Vagina (tissue), 2 donors: ENCODE measurements at regions not wholly inside any gene's neighbourhood (a gene's known extent, or its start where the extent isn't known, plus 50 kb on each side); places are given as distances from the start of the nearest gene placed in this dataset.

Experiments used
- DNase-seq, 2 donors: peaks; one replicate each; pipeline ENCODE4 v3.0.0-alpha.2; 2017; ENCODE audit errors: extremely low spot score in 2 of 2
- H3K27ac ChIP-seq: fragments of 200-600 bp; sonication (generic); one replicate; pipeline ENCODE4 v1.5.1; 2019
- H3K27me3 ChIP-seq: fragments of 200-600 bp; sonication (generic); one replicate; pipeline ENCODE4 v1.5.1; 2019
- H3K36me3 ChIP-seq, 2 donors: fragments of 200-600 bp; sonication (generic); one replicate each; pipeline ENCODE4 v1.5.1; 2017 to 2019
- H3K4me1 ChIP-seq: fragments of 200-600 bp; sonication (generic); one replicate; pipeline ENCODE4 v1.5.1; 2019
- H3K4me3 ChIP-seq, 2 donors: fragments of 200-600 bp; sonication (generic); 1 replicate in 1 of 2; 2 replicates in 1 of 2; pipeline ENCODE4 v1.5.1; 2016 to 2019
- H3K9me3 ChIP-seq: fragments of 200-600 bp; sonication (generic); one replicate; pipeline ENCODE4 v1.5.1; 2019
- POLR2A ChIP-seq, 2 donors: fragments of 450-650 bp; IDR thresholded peaks; one replicate each; pipeline ENCODE4 v1.6.1; 2017; ENCODE audit warnings: antibody characterized with exemption in 2 of 2, mild to moderate bottlenecking in 2 of 2, moderate library complexity in 2 of 2
- POLR2AphosphoS5 ChIP-seq, 2 donors: sonication (generic); formaldehyde crosslinking; IDR thresholded peaks; one replicate each; pipeline ENCODE4 v1.9.0; 2017; ENCODE audit warnings: antibody characterized with exemption in 2 of 2, mild to moderate bottlenecking in 2 of 2, low read depth in 1 of 2; ENCODE audit not compliant: insufficient read depth in 1 of 2
- intact Hi-C: fragments of 100-400 bp; cut with DNase I; formaldehyde crosslinking; loops from one replicate; pipeline ENCODE4 v1.15.1; 2023
- TF ChIP-seq, protein P1 (sequence below), 3 experiments: fragments of 450-650 bp in 2 of 3; fragments of 200-600 bp in 1 of 3; sonication (generic) in 1 of 3; IDR thresholded peaks; one replicate each; pipeline ENCODE4 v1.5.1; 2017 to 2019; ENCODE audit warnings: antibody characterized with exemption in 3 of 3, mild to moderate bottlenecking in 2 of 3, moderate library complexity in 2 of 3

- TF ChIP-seq, protein P1, sequence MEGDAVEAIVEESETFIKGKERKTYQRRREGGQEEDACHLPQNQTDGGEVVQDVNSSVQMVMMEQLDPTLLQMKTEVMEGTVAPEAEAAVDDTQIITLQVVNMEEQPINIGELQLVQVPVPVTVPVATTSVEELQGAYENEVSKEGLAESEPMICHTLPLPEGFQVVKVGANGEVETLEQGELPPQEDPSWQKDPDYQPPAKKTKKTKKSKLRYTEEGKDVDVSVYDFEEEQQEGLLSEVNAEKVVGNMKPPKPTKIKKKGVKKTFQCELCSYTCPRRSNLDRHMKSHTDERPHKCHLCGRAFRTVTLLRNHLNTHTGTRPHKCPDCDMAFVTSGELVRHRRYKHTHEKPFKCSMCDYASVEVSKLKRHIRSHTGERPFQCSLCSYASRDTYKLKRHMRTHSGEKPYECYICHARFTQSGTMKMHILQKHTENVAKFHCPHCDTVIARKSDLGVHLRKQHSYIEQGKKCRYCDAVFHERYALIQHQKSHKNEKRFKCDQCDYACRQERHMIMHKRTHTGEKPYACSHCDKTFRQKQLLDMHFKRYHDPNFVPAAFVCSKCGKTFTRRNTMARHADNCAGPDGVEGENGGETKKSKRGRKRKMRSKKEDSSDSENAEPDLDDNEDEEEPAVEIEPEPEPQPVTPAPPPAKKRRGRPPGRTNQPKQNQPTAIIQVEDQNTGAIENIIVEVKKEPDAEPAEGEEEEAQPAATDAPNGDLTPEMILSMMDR (IDR thresholded peaks at IDR 0.05) = no peak
- TF ChIP-seq POLR2AphosphoS5 (IDR thresholded peaks at IDR 0.05; ENCODE audit: insufficient read depth in 1 of 2, low read depth in 1 of 2) (no peak), POLR2A (IDR thresholded peaks at IDR 0.05) (no peak)
- Histone ChIP-seq H3K4me1 (no peaks in the 10 kb centered on the region), H3K27me3 (no peaks in the 10 kb centered on the region)
Observed at GRCh38 chr15:61634837-61635236, 405.7 kb upstream of the RORA start.

GRCh38 chr15:61633951-61634350, 404.8 kb upstream of the RORA start:
- Histone ChIP-seq H3K27ac (no peak overlapping the region), H3K9me3 (no peaks in the 10 kb centered on the region), H3K4me3 (no peak overlapping the region), H3K4me1 (no peaks in the 10 kb centered on the region), H3K27me3 (no peaks in the 10 kb centered on the region), H3K36me3 (no peaks in the 10 kb centered on the region)
- TF ChIP-seq POLR2A (IDR thresholded peaks at IDR 0.05) = no peak
- TF ChIP-seq POLR2AphosphoS5 (IDR thresholded peaks at IDR 0.05; ENCODE audit: insufficient read depth in 1 of 2, low read depth in 1 of 2) = no peak
- TF ChIP-seq, protein P1 (IDR thresholded peaks at IDR 0.05) = no peak
- DNase-seq = no peak
- intact Hi-C loops = no loop called here

More at GRCh38 chr15:61634837-61635236, 405.7 kb upstream of the RORA start:
- Histone ChIP-seq H3K27ac (no peak overlapping the region), H3K4me3 (no peak overlapping the region), H3K36me3 (no peaks in the 10 kb centered on the region), H3K9me3 (no peaks in the 10 kb centered on the region)
- DNase-seq = no peak
- intact Hi-C loops = no loop called here

DNA sequence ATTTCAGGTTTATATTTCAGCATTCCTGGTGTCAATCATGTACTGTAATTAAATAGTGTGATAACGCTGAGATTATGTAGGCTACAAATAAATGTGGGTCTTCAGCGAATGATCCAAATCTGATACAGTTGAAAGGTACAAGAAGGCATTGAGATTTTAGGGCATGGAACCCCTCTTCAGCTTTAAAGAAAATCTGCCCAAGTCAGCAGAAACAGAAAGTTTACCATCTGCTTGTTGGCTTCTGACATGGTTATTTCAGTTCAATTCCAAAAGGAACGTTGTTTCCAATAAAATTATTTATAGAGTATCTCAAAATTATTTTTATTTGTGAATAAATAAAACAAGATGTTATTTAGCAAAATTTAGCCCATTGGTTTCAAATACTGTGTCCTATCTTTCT, 400.2 kb upstream of the RORA start:
- intact Hi-C loops = no loop called here

GRCh38 chr15:61624950-61625349, 395.8 kb upstream of the RORA start:
- Histone ChIP-seq H3K36me3 (no peaks in the 10 kb centered on the region), H3K27me3 (no peaks in the 10 kb centered on the region), H3K4me1 (no peaks in the 10 kb centered on the region), H3K9me3 (no peaks in the 10 kb centered on the region), H3K4me3 (no peak overlapping the region), H3K27ac (no peak overlapping the region)
- no peak for DNase-seq
- intact Hi-C loops = no loop called here
- no peak for TF ChIP-seq POLR2A (IDR thresholded peaks at IDR 0.05)
- no peak for TF ChIP-seq POLR2AphosphoS5 (IDR thresholded peaks at IDR 0.05; ENCODE audit: insufficient read depth in 1 of 2, low read depth in 1 of 2)
- TF ChIP-seq, protein P1 (IDR thresholded peaks at IDR 0.05) = no peak

More for the DNA sequence above, 400.2 kb upstream of the RORA start:
- no peak for TF ChIP-seq POLR2AphosphoS5 (IDR thresholded peaks at IDR 0.05; ENCODE audit: insufficient read depth in 1 of 2, low read depth in 1 of 2)
- no peak for TF ChIP-seq POLR2A (IDR thresholded peaks at IDR 0.05)
- TF ChIP-seq, protein P1 (IDR thresholded peaks at IDR 0.05) = no peak
- Histone ChIP-seq H3K4me3 (no peak overlapping the region), H3K27me3 (no peaks in the 10 kb centered on the region), H3K4me1 (no peaks in the 10 kb centered on the region), H3K9me3 (no peaks in the 10 kb centered on the region), H3K36me3 (no peaks in the 10 kb centered on the region), H3K27ac (no peak overlapping the region)
- no peak for DNase-seq

DNA sequence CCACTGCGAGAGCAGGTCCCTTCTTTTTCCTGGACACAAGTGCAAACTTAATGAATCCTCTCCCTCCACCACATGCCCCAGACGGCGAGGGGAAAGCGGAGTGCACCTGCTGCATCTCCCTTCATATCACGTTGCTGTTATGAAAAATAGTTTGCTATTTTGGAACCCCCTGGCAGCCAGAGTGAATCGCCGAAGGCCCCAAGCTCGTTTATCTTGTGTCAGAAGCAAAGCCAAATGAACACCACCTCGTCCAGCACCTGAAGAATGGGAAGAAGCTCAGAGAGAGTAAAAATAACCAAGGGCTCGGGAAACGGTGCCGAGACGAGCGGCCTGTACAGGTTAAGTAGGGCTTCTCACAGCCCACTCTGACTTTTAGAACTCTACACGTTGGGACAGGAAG, 394.6 kb upstream of the RORA start:
- Histone ChIP-seq H3K27ac (no peak overlapping the region), H3K9me3 (no peaks in the 10 kb centered on the region), H3K4me3 (no peak overlapping the region), H3K27me3 (no peaks in the 10 kb centered on the region), H3K36me3 (no peaks in the 10 kb centered on the region), H3K4me1 (no peaks in the 10 kb centered on the region)
- no peak for DNase-seq
- intact Hi-C loops = no loop called here
- TF ChIP-seq, protein P1 (IDR thresholded peaks at IDR 0.05) = no peak
- no peak for TF ChIP-seq POLR2A (IDR thresholded peaks at IDR 0.05)
- no peak for TF ChIP-seq POLR2AphosphoS5 (IDR thresholded peaks at IDR 0.05; ENCODE audit: insufficient read depth in 1 of 2, low read depth in 1 of 2)
